ENCODE measurements at regions not wholly inside any gene's neighbourhood (a gene's known extent, or its start where the extent isn't known, plus 50 kb on each side); places are given as distances from the start of the nearest gene placed in this dataset.
A peak's percentile ranks its signal among the peaks of the same experiment; 100 is the strongest.

- TF ChIP-seq CTCF (IDR thresholded peaks at IDR 0.05) = no peak
- no peaks in the 10 kb centered on the region for H3K9me3 Mint-ChIP-seq (ENCODE audit: unreplicated experiment)
- DNase-seq (ENCODE audit: extremely low spot score, unreplicated experiment) = no peak
- no peak overlapping the region for H3K4me3 Mint-ChIP-seq (ENCODE audit: unreplicated experiment)
- H3K27ac Mint-ChIP-seq (ENCODE audit: unreplicated experiment) = no peak overlapping the region
- peaks cover 19% of the 10 kb centered on the region for H3K4me1 Mint-ChIP-seq (ENCODE audit: unreplicated experiment)
- H3K27me3 Mint-ChIP-seq (ENCODE audit: unreplicated experiment) = peaks cover 10% of the 10 kb centered on the region
- no peaks in the 10 kb centered on the region for H3K36me3 Mint-ChIP-seq (ENCODE audit: unreplicated experiment)
These were observed 114.0 kb upstream of the RET start for GRCh38 chr10:42962902-42963231.

DNA sequence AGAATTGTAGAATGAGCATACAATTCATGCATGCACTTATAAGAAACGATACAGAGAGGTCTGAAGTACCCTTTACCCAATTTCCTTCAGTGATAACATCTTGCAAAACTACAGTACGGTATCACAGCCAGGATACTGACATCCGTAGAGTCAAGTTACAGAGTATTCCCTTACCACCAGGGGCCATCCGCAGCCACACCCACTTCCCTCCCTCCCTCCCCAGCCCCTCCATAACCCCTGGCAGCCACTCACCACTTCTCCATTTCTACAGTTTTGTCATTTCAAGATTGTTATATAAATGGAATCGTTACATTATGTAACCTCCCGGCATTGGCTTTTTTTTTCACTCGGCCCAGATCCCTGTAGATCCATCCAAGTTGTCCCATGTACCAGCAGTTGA is 113.6 kb upstream of the RET start:
- TF ChIP-seq CTCF (IDR thresholded peaks at IDR 0.05) = no peak
- no peaks in the 10 kb centered on the region for H3K36me3 Mint-ChIP-seq (ENCODE audit: unreplicated experiment)
- no peak overlapping the region for H3K27ac Mint-ChIP-seq (ENCODE audit: unreplicated experiment)
- H3K4me1 Mint-ChIP-seq (ENCODE audit: unreplicated experiment) = peaks cover 16% of the 10 kb centered on the region
- no peak overlapping the region for H3K4me3 Mint-ChIP-seq (ENCODE audit: unreplicated experiment)
- DNase-seq (ENCODE audit: extremely low spot score, unreplicated experiment) = no peak
- H3K9me3 Mint-ChIP-seq (ENCODE audit: unreplicated experiment) = no peaks in the 10 kb centered on the region
- H3K27me3 Mint-ChIP-seq (ENCODE audit: unreplicated experiment) = peaks cover 10% of the 10 kb centered on the region

DNA sequence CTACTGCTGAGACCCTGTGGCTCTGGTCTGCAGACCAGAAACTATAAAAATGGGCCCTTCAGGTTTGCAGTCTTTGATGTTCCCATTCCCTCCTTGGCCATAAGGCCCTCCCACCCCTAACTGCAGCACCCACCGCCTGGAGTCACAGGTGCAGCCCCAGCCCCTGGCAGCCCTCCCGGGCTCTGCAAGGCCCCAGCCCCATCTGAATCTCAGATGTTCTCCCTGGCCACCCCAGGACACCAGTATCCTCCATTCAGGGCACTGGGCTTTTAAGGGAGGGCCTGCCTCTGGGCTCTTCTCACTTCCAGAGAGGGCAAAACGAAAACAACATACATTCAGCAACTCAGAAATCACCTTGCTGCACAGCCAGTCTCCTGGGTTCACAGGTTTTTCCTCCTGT is 107.7 kb upstream of the RET start:
- no peaks in the 10 kb centered on the region for H3K4me1 Mint-ChIP-seq (ENCODE audit: unreplicated experiment)
- H3K4me3 Mint-ChIP-seq (ENCODE audit: unreplicated experiment) = no peak overlapping the region
- H3K9me3 Mint-ChIP-seq (ENCODE audit: unreplicated experiment) = no peaks in the 10 kb centered on the region
- no peaks in the 10 kb centered on the region for H3K36me3 Mint-ChIP-seq (ENCODE audit: unreplicated experiment)
- no peak overlapping the region for H3K27ac Mint-ChIP-seq (ENCODE audit: unreplicated experiment)
- DNase-seq (ENCODE audit: extremely low spot score, unreplicated experiment) = no peak
- no peak for TF ChIP-seq CTCF (IDR thresholded peaks at IDR 0.05)
- peaks cover 15% of the 10 kb centered on the region for H3K27me3 Mint-ChIP-seq (ENCODE audit: unreplicated experiment)

- TF ChIP-seq CTCF (IDR thresholded peaks at IDR 0.05) = no peak
- Mint-ChIP-seq H3K36me3 (ENCODE audit: unreplicated experiment) (no peaks in the 10 kb centered on the region), H3K27me3 (ENCODE audit: unreplicated experiment) (peaks cover 12% of the 10 kb centered on the region), H3K4me1 (ENCODE audit: unreplicated experiment) (no peaks in the 10 kb centered on the region), H3K4me3 (ENCODE audit: unreplicated experiment) (no peak overlapping the region), H3K27ac (ENCODE audit: unreplicated experiment) (no peak overlapping the region), H3K9me3 (ENCODE audit: unreplicated experiment) (no peaks in the 10 kb centered on the region)
- DNase-seq (ENCODE audit: extremely low spot score, unreplicated experiment) = peak; percentile 62
These were observed 107.0 kb upstream of the RET start for GRCh38 chr10:42969909-42970308.

DNA sequence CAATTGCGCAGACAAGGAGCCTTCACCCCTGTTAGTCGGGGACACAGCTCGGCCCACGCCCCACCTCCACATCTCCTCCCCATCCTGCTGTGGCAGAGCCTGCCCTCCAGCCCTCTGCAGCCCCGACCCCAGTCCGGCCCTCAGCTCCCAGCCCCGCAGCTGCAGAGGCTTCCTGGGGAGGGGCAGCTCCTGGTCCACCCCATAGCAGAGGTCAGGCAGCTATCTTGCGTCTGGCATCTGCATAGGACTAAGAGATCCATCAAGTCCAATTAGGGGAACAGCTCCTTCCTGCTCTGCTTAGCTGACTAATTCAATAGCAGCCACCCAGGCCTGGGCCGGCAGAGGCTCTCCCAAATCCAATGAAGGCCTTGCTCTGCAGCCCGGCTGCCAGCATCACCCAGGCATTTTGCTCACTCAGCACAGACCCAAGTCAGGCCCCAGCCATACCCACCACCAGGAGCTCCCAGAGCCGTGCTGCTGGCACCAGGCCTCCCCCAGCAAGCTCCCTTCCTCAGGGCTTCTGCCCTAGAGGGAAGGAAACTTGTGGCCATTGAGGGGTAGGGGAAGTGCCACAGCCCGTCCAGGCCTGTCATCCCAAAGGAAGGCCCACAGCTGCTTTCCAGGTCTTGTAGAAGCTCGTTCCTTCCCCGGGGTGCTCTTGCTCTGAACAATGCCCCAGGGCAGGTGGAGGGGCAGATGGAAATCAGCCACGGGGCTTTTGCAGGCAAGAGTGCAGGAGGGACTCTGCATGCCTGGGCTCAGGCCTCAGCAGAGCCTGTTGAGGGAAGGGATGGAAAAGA is 106.2 kb upstream of the RET start:
- DNase-seq (ENCODE audit: extremely low spot score, unreplicated experiment) = peak; percentile 80
- no peaks in the 10 kb centered on the region for H3K9me3 Mint-ChIP-seq (ENCODE audit: unreplicated experiment)
- H3K27me3 Mint-ChIP-seq (ENCODE audit: unreplicated experiment) = peaks cover 10% of the 10 kb centered on the region
- H3K27ac Mint-ChIP-seq (ENCODE audit: unreplicated experiment) = no peak overlapping the region
- TF ChIP-seq CTCF (IDR thresholded peaks at IDR 0.05) = no peak
- no peaks in the 10 kb centered on the region for H3K4me1 Mint-ChIP-seq (ENCODE audit: unreplicated experiment)
- no peaks in the 10 kb centered on the region for H3K36me3 Mint-ChIP-seq (ENCODE audit: unreplicated experiment)
- H3K4me3 Mint-ChIP-seq (ENCODE audit: unreplicated experiment) = no peak overlapping the region
